Mucosa of descending colon (tissue), 3 donors: ENCODE measurements at regions not wholly inside any gene's neighbourhood (a gene's known extent, or its start where the extent isn't known, plus 50 kb on each side); places are given as distances from the start of the nearest gene placed in this dataset.
"Not testable (repeated sequence)": the region's sequence is repeated elsewhere in the genome, so short reads cannot be mapped to it uniquely, and the experiment has no call there.

ENCODE experiments used
- ATAC-seq: fragments of 200-7000 bp; cut with Tn5 transposase; one replicate; pipeline ENCODE4 v1.9.1; 2020; ENCODE audit warnings: mild to moderate bottlenecking, moderate library complexity
- DNase-seq, 3 donors: peaks; one replicate each; pipeline ENCODE4 v3.0.0-alpha.2; 2020
- H3K36me3 ChIP-seq: fragments of 200-600 bp; one replicate; pipeline ENCODE4 v1.8.0; 2021; ENCODE audit warnings: low read depth, mild to moderate bottlenecking
- H3K4me1 ChIP-seq: fragments of 200-600 bp; one replicate; pipeline ENCODE4 v1.8.0; 2021; ENCODE audit warnings: low read depth, mild to moderate bottlenecking
- H3K4me3 ChIP-seq: fragments of 200-600 bp; one replicate; pipeline ENCODE4 v1.8.0; 2021; ENCODE audit warnings: mild to moderate bottlenecking
- H3K9me3 ChIP-seq: fragments of 200-600 bp; one replicate; pipeline ENCODE4 v1.8.0; 2021; ENCODE audit warnings: mild to moderate bottlenecking
- intact Hi-C, 2 donors: fragments of 100-400 bp; cut with DNase I in 1 of 2; cut with micrococcal nuclease in 1 of 2; formaldehyde crosslinking; loops; one replicate each; pipeline versions ENCODE4 v1.11.0 to v1.11.1; 2022; cut with DNase I, micrococcal nuclease
- TF ChIP-seq, protein P1 (sequence below): fragments of 200-600 bp; IDR thresholded peaks from one replicate; pipeline ENCODE4 v1.8.0; 2022; ENCODE audit warnings: antibody characterized with exemption, mild to moderate bottlenecking
- donor health status: DM: no; HTN: no; CAD: no; lungs with moderate emphysema.
- donor health status: DM: no; HTN: no; CAD: no.
- donor health status: DM: no; HTN: yes; CAD: no.

DNA sequence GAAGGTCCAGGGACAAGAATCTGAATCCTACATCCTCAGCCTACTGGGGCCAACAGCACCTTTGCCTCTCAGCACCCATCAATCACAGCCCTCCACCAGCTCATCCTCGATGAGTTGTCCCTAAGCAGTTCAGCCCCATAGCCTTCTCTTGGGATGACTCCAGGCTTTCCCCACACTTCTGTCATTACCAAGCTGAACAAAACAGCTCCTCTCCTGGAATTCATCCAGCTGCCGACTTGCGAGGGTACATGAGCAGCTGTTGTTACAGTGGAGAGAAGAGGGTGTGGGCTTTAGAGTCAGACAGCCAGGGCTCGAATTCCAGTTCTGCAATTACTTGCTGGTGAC lies 69.0 kb upstream of the THBS1 start:
- intact Hi-C loops: no loop called here
- TF ChIP-seq, protein P1, sequence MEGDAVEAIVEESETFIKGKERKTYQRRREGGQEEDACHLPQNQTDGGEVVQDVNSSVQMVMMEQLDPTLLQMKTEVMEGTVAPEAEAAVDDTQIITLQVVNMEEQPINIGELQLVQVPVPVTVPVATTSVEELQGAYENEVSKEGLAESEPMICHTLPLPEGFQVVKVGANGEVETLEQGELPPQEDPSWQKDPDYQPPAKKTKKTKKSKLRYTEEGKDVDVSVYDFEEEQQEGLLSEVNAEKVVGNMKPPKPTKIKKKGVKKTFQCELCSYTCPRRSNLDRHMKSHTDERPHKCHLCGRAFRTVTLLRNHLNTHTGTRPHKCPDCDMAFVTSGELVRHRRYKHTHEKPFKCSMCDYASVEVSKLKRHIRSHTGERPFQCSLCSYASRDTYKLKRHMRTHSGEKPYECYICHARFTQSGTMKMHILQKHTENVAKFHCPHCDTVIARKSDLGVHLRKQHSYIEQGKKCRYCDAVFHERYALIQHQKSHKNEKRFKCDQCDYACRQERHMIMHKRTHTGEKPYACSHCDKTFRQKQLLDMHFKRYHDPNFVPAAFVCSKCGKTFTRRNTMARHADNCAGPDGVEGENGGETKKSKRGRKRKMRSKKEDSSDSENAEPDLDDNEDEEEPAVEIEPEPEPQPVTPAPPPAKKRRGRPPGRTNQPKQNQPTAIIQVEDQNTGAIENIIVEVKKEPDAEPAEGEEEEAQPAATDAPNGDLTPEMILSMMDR: no peak
- ATAC-seq (peak; percentile 29), DNase-seq (no peak)
- Histone ChIP-seq H3K4me1 (no peaks in the 10 kb centered on the region), H3K36me3 (no peaks in the 10 kb centered on the region), H3K9me3 (peaks cover 6% of the 10 kb centered on the region), H3K4me3 (no peak overlapping the region)

DNA sequence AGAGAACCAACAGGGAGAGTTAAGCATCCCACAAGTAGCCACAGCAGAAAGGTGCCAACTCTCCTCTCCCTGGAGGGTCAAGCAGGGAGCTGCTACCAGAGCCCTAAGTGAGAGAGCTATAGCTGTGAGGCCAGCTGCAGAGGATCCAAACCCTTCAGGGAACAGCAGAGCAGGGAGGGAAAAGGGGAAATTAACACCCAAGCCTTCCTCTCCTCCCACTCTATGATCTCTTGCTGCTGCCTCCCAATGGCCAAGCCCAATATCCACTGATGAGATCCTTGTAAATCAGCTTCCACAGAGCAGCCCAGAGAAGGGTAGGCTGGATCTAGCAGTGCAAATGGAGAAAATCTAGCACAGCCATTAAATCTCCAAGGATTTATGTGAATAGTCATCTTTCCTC lies 68.2 kb upstream of the THBS1 start:
- no peak for ATAC-seq
- no peaks in the 10 kb centered on the region for H3K4me1 ChIP-seq
- TF ChIP-seq, protein P1: no peak

DNA sequence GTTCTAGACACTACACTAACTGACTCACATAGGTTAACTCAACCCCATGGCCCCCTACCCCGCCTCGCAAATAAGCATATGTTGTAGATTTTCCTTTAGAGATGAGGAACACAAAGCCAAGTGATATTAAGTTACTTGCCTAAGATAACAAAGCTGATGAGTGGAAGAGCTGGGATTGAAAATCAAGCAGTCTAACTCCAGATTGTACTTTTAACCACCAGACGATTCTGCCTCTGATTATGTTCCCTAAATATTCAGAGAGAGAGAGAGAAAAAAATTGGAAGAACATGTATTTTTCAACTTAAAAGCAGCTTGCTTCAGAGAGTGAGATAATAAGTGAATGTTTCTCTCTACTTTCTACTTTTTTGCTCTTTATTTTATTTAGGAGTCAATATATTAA lies 66.9 kb upstream of the THBS1 start:
- Histone ChIP-seq H3K9me3 (peaks cover 6% of the 10 kb centered on the region), H3K4me1 (no peaks in the 10 kb centered on the region), H3K4me3 (no peak overlapping the region), H3K36me3 (no peaks in the 10 kb centered on the region)
- DNase-seq: no peak
- TF ChIP-seq, protein P1: no peak
- ATAC-seq: no peak
- intact Hi-C loops: no loop called here

More for the DNA sequence above, 68.2 kb upstream of the THBS1 start:
- peaks cover 6% of the 10 kb centered on the region for H3K9me3 ChIP-seq
- intact Hi-C loops: no loop called here
- DNase-seq: no peak
- no peak overlapping the region for H3K4me3 ChIP-seq
- H3K36me3 ChIP-seq: no peaks in the 10 kb centered on the region

DNA sequence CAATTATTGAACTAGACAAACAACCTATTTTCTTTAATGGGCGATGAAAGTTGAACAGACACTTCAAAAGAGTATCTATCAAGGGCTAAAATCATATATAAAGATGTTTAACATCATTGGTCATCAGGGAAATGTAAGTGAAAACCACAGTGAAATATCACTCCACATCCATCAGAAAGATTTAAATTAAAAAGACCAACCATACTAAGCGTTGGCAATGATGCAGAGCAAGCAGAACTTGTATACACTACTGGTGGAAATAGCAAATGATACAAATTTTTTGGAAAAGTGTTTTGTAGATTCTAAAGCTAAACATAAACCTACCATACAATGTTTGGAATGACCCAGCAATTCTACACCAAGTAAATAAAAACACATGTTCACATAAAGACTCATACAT lies 65.9 kb upstream of the THBS1 start:
- ATAC-seq: no peak
- no peak for DNase-seq
- intact Hi-C loops: no loop called here
- H3K9me3 ChIP-seq: peaks cover 6% of the 10 kb centered on the region
- H3K4me3 ChIP-seq: no peak overlapping the region
- no peaks in the 10 kb centered on the region for H3K4me1 ChIP-seq
- TF ChIP-seq, protein P1: no peak
- H3K36me3 ChIP-seq: no peaks in the 10 kb centered on the region

DNA sequence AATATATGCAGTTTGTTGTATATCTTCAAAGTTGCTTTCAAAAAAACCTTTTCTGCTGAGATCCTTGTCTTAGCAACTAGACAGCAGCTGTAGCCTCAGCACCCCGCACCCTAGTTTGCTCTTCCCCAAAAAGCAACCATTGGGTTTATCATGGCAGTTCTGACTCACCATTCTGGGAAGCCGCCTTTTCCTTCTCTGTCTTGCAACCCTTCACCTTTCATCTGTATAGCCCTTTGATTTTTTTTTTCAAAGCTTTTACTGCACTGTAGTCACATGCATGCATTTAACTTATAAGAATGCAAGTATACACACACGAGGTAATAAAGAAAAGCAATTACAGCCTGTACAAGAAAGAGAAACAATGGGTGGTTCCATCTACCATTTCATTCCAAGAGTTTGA lies 65.1 kb upstream of the THBS1 start:
- peaks cover 6% of the 10 kb centered on the region for H3K9me3 ChIP-seq
- intact Hi-C loops: no loop called here
- no peaks in the 10 kb centered on the region for H3K4me1 ChIP-seq
- H3K4me3 ChIP-seq: no peak overlapping the region
- ATAC-seq (peak; percentile 88), DNase-seq (no peak)
- TF ChIP-seq, protein P1: no peak
- H3K36me3 ChIP-seq: no peaks in the 10 kb centered on the region

DNA sequence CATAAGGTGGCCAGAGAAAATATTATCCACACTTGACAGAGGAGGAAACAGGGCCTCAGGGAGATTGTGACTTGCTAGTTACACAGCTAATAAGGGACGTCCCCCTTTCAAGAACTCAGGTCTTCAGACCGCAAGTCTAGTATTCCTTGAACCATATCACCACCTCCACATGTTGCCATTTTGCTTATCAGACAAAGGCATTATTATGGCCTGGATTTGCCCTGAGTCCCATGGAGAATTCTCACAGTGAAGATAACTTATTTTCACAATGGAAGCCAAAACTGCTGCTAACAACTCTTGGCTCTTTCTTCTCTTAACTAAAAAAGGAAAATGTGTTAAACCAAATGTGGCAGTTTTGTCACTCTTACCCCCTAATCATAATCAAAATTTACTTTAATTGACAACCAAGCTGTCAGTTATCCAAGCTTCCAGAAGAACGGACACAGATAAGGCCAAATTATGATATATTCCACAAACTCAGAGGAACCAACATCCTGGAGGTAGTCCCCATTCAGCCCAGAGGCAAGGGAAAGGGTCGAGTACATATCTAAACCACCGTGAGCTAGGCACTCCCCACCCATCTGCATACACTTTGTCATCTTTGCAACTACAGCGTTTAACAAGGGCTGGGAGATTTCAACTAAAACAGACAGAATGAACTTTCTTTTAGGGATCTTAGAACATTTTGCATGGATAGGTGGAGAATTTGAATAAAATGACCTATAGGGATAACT lies 63.6 kb upstream of the THBS1 start:
- Histone ChIP-seq H3K36me3 (no peaks in the 10 kb centered on the region), H3K4me3 (no peak overlapping the region), H3K9me3 (peaks cover 6% of the 10 kb centered on the region), H3K4me1 (no peaks in the 10 kb centered on the region)
- TF ChIP-seq, protein P1: no peak
- DNase-seq: no peak
- intact Hi-C loops: no loop called here
- ATAC-seq: no peak

DNA sequence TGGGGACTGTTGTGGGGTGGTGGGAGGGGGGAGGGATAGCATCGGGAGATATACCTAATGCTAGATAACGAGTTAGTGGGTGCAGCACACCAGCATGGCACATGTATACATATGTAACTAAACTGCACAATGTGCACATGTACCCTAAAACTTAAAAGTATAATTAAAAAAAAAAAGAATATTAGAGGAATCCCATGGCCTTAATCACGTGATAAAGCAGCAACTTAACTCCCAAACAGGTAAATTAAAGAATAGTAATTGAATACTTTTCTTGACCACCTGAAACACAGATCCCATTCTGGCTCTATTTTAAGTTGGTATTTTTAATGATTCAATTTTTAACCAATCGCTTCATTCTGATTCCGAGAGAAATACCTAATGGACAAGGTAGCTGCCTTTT lies 56.9 kb upstream of the THBS1 start:
- H3K4me1 ChIP-seq, H3K9me3 ChIP-seq, ATAC-seq, DNase-seq, H3K36me3 ChIP-seq, H3K4me3 ChIP-seq, intact Hi-C loops: not testable (repeated sequence)
